ENCODE measurements at regions not wholly inside any gene's neighbourhood (a gene's known extent, or its start where the extent isn't known, plus 50 kb on each side); places are given as distances from the start of the nearest gene placed in this dataset.

- TF ChIP-seq, protein P1, sequence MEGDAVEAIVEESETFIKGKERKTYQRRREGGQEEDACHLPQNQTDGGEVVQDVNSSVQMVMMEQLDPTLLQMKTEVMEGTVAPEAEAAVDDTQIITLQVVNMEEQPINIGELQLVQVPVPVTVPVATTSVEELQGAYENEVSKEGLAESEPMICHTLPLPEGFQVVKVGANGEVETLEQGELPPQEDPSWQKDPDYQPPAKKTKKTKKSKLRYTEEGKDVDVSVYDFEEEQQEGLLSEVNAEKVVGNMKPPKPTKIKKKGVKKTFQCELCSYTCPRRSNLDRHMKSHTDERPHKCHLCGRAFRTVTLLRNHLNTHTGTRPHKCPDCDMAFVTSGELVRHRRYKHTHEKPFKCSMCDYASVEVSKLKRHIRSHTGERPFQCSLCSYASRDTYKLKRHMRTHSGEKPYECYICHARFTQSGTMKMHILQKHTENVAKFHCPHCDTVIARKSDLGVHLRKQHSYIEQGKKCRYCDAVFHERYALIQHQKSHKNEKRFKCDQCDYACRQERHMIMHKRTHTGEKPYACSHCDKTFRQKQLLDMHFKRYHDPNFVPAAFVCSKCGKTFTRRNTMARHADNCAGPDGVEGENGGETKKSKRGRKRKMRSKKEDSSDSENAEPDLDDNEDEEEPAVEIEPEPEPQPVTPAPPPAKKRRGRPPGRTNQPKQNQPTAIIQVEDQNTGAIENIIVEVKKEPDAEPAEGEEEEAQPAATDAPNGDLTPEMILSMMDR (IDR thresholded peaks at IDR 0.05; ENCODE audit: insufficient read depth, low read length, severe bottlenecking), result no peak
- H3K4me3 ChIP-seq (ENCODE audit: low read depth, low read length), result no peak overlapping the region
- FAIRE-seq (no peak), DNase-seq (ENCODE audit: low read depth) (no peak)
- H3K36me3 ChIP-seq (ENCODE audit: control insufficient read depth, insufficient read depth, low read length), result no peaks in the 10 kb centered on the region
- no peaks in the 10 kb centered on the region for H3K27me3 ChIP-seq (ENCODE audit: control insufficient read depth, insufficient read depth, low read length)
These were observed 90.7 kb upstream of the JADE1 start for GRCh38 chr4:128718768-128719167.

- TF ChIP-seq, protein P1 (IDR thresholded peaks at IDR 0.05; ENCODE audit: insufficient read depth, low read length, severe bottlenecking), result no peak
- no peak for DNase-seq (ENCODE audit: low read depth)
- H3K27me3 ChIP-seq (ENCODE audit: control insufficient read depth, insufficient read depth, low read length), result no peaks in the 10 kb centered on the region
- no peaks in the 10 kb centered on the region for H3K36me3 ChIP-seq (ENCODE audit: control insufficient read depth, insufficient read depth, low read length)
- H3K4me3 ChIP-seq (ENCODE audit: low read depth, low read length), result no peak overlapping the region
- no peak for FAIRE-seq
These were observed 93.2 kb upstream of the JADE1 start for GRCh38 chr4:128716338-128716737.

DNA sequence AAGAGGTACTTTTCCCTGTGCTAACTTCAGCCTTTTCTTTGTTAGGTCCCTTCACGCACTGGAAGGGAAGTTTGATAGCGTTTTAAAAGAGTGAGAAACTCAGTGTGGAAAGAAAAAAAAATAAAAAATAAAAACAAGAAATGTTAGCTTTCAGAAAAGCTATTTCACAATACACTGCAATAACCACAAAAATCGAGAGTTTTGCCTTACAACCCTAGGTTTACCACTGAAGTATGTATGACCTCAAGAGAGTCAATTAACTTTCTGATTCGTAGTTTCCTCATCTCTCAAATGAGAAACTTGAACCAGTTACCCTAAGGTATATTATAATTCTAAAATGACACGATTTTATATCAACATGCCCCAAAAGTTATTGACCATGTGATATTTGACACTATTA is 93.9 kb upstream of the JADE1 start:
- H3K4me3 ChIP-seq (ENCODE audit: low read depth, low read length), result no peak overlapping the region
- no peaks in the 10 kb centered on the region for H3K36me3 ChIP-seq (ENCODE audit: control insufficient read depth, insufficient read depth, low read length)
- no peak for DNase-seq (ENCODE audit: low read depth)
- FAIRE-seq, result no peak
- H3K27me3 ChIP-seq (ENCODE audit: control insufficient read depth, insufficient read depth, low read length), result no peaks in the 10 kb centered on the region
- TF ChIP-seq, protein P1 (IDR thresholded peaks at IDR 0.05; ENCODE audit: insufficient read depth, low read length, severe bottlenecking), result no peak

DNA sequence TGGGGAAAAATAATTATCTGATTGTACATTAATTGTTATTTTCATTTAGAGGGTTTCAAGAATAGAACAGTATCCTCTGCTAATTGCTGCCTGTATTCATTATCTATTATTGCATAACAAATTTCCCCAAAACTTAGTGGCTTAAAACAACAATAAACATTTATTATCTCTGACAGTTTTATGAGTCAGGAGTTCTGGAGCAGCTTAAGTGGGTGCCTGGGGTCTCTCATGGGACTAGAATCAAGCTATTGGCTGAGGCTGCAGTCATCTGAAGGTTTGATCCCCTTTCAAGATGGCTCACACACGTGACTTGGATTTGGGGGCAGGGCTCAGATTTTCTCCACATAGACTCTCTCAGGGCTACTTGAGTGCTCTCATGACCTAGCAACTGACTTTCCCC is 98.1 kb upstream of the JADE1 start:
- Histone ChIP-seq H3K36me3 (ENCODE audit: control insufficient read depth, insufficient read depth, low read length) (no peaks in the 10 kb centered on the region), H3K27me3 (ENCODE audit: control insufficient read depth, insufficient read depth, low read length) (no peaks in the 10 kb centered on the region), H3K4me3 (ENCODE audit: low read depth, low read length) (no peak overlapping the region)
- TF ChIP-seq, protein P1 (IDR thresholded peaks at IDR 0.05; ENCODE audit: insufficient read depth, low read length, severe bottlenecking), result no peak
- no peak for DNase-seq (ENCODE audit: low read depth)
- no peak for FAIRE-seq

GRCh38 chr4:128709268-128709667 is 100.2 kb upstream of the JADE1 start:
- peak; percentile 12 for DNase-seq (ENCODE audit: low read depth)
- Histone ChIP-seq H3K36me3 (ENCODE audit: control insufficient read depth, insufficient read depth, low read length) (no peaks in the 10 kb centered on the region), H3K27me3 (ENCODE audit: control insufficient read depth, insufficient read depth, low read length) (no peaks in the 10 kb centered on the region), H3K4me3 (ENCODE audit: low read depth, low read length) (no peak overlapping the region)
- TF ChIP-seq, protein P1 (IDR thresholded peaks at IDR 0.05; ENCODE audit: insufficient read depth, low read length, severe bottlenecking), result no peak
- FAIRE-seq, result no peak

GRCh38 chr4:128707864-128708263 is 101.6 kb upstream of the JADE1 start:
- H3K36me3 ChIP-seq (ENCODE audit: control insufficient read depth, insufficient read depth, low read length), result no peaks in the 10 kb centered on the region
- DNase-seq (ENCODE audit: low read depth), result peak; percentile 83
- TF ChIP-seq, protein P1 (IDR thresholded peaks at IDR 0.05; ENCODE audit: insufficient read depth, low read length, severe bottlenecking), result no peak
- no peak for FAIRE-seq
- no peak overlapping the region for H3K4me3 ChIP-seq (ENCODE audit: low read depth, low read length)
- no peaks in the 10 kb centered on the region for H3K27me3 ChIP-seq (ENCODE audit: control insufficient read depth, insufficient read depth, low read length)

Data from bronchial epithelial cell (primary cell).